ENCODE measurements at regions not wholly inside any gene's neighbourhood (a gene's known extent, or its start where the extent isn't known, plus 50 kb on each side); places are given as distances from the start of the nearest gene placed in this dataset.
"Not testable (repeated sequence)": the region's sequence is repeated elsewhere in the genome, so short reads cannot be mapped to it uniquely, and the experiment has no call there.

- Histone ChIP-seq H3K4me3 (ENCODE audit: low read length) (no peak overlapping the region), H3K36me3 (replicated peaks; ENCODE audit: low read depth, low read length) (no peaks in the 10 kb centered on the region), H3K27ac (ENCODE audit: low read length) (no peak overlapping the region), H3K9ac (ENCODE audit: low read length) (no peak overlapping the region), H3K79me2 (ENCODE audit: low read length) (no peaks in the 10 kb centered on the region), H3K9me3 (ENCODE audit: insufficient read depth, low read length) (no peaks in the 10 kb centered on the region), H2AFZ (ENCODE audit: low read depth, low read length) (no peak overlapping the region), H3K4me1 (ENCODE audit: low read length) (peaks cover 6% of the 10 kb centered on the region), H3K27me3 (ENCODE audit: low read depth, low read length) (no peaks in the 10 kb centered on the region), H3K4me2 (ENCODE audit: low read length) (no peak overlapping the region), H4K20me1 (ENCODE audit: insufficient read depth, low read length) (no peaks in the 10 kb centered on the region)
- TF ChIP-seq CTCF (IDR thresholded peaks at IDR 0.05; ENCODE audit: low read depth, low read length) (no peak), EZH2phosphoT487 (IDR thresholded peaks at IDR 0.05; ENCODE audit: low read depth) (no peak)
Observed at GRCh38 chr10:120793088-120793487, 58.1 kb upstream of the WDR11 start.

- H3K27me3 ChIP-seq (ENCODE audit: low read depth, low read length) = no peaks in the 10 kb centered on the region
- no peak overlapping the region for H3K4me3 ChIP-seq (ENCODE audit: low read length)
- no peaks in the 10 kb centered on the region for H3K9me3 ChIP-seq (ENCODE audit: insufficient read depth, low read length)
- no peak overlapping the region for H3K4me2 ChIP-seq (ENCODE audit: low read length)
- no peaks in the 10 kb centered on the region for H3K79me2 ChIP-seq (ENCODE audit: low read length)
- no peak overlapping the region for H3K27ac ChIP-seq (ENCODE audit: low read length)
- no peak overlapping the region for H2AFZ ChIP-seq (ENCODE audit: low read depth, low read length)
- H4K20me1 ChIP-seq (ENCODE audit: insufficient read depth, low read length) = no peaks in the 10 kb centered on the region
- TF ChIP-seq EZH2phosphoT487 (IDR thresholded peaks at IDR 0.05; ENCODE audit: low read depth) (no peak), CTCF (IDR thresholded peaks at IDR 0.05; ENCODE audit: low read depth, low read length) (no peak)
- no peaks in the 10 kb centered on the region for H3K36me3 ChIP-seq (replicated peaks; ENCODE audit: low read depth, low read length)
- H3K9ac ChIP-seq (ENCODE audit: low read length) = no peak overlapping the region
- H3K4me1 ChIP-seq (ENCODE audit: low read length) = peaks cover 6% of the 10 kb centered on the region
Observed at GRCh38 chr10:120794390-120794789, 56.8 kb upstream of the WDR11 start.

- not testable (repeated sequence) for H3K27ac ChIP-seq (ENCODE audit: low read length); H3K9me3 ChIP-seq (ENCODE audit: insufficient read depth, low read length); H4K20me1 ChIP-seq (ENCODE audit: insufficient read depth, low read length); H3K4me2 ChIP-seq (ENCODE audit: low read length); H3K79me2 ChIP-seq (ENCODE audit: low read length); H3K4me1 ChIP-seq (ENCODE audit: low read length); H3K36me3 ChIP-seq (replicated peaks; ENCODE audit: low read depth, low read length); H3K4me3 ChIP-seq (ENCODE audit: low read length); H2AFZ ChIP-seq (ENCODE audit: low read depth, low read length); H3K27me3 ChIP-seq (ENCODE audit: low read depth, low read length); H3K9ac ChIP-seq (ENCODE audit: low read length)
Observed at GRCh38 chr10:120798276-120798675, 52.9 kb upstream of the WDR11 start.

GRCh38 chr10:120799849-120800248, 51.3 kb upstream of the WDR11 start:
- H3K9ac ChIP-seq (ENCODE audit: low read length) = no peak overlapping the region
- no peak overlapping the region for H3K4me3 ChIP-seq (ENCODE audit: low read length)
- H3K4me1 ChIP-seq (ENCODE audit: low read length) = 0 out of 2 replicates have a peak, but pooled peaks cover 4% of the 10 kb centered on the region
- H4K20me1 ChIP-seq (ENCODE audit: insufficient read depth, low read length) = no peaks in the 10 kb centered on the region
- H2AFZ ChIP-seq (ENCODE audit: low read depth, low read length) = no peak overlapping the region
- no peaks in the 10 kb centered on the region for H3K27me3 ChIP-seq (ENCODE audit: low read depth, low read length)
- H3K4me2 ChIP-seq (ENCODE audit: low read length) = no peak overlapping the region
- no peaks in the 10 kb centered on the region for H3K9me3 ChIP-seq (ENCODE audit: insufficient read depth, low read length)
- no peaks in the 10 kb centered on the region for H3K79me2 ChIP-seq (ENCODE audit: low read length)
- no peaks in the 10 kb centered on the region for H3K36me3 ChIP-seq (replicated peaks; ENCODE audit: low read depth, low read length)
- no peak for TF ChIP-seq EZH2phosphoT487 (IDR thresholded peaks at IDR 0.05; ENCODE audit: low read depth)
- TF ChIP-seq CTCF (IDR thresholded peaks at IDR 0.05; ENCODE audit: low read depth, low read length) = no peak
- no peak overlapping the region for H3K27ac ChIP-seq (ENCODE audit: low read length)
